ENCODE measurements at regions not wholly inside any gene's neighbourhood (a gene's known extent, or its start where the extent isn't known, plus 50 kb on each side); places are given as distances from the start of the nearest gene placed in this dataset.

DNA sequence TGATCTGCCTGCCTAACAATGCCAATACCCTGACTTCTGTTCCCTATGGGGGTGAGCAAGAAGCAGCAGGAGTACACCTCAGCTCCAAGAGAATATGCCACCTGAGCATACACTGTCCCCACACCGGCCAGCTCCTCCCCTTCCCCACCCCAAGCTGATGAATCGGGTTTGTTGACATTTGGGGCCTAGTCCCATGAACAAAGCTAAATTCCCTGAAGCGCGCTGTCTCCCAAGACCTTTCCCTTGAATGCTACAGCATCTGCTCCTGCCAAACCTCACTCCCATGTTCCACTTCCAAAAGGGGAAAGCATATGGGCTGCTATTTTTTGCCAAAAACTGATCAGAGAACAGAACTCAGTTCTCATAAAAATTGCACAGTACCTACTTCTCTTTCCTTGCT lies 220.4 kb upstream of the CAMK1G start:
- TF ChIP-seq, protein P1, sequence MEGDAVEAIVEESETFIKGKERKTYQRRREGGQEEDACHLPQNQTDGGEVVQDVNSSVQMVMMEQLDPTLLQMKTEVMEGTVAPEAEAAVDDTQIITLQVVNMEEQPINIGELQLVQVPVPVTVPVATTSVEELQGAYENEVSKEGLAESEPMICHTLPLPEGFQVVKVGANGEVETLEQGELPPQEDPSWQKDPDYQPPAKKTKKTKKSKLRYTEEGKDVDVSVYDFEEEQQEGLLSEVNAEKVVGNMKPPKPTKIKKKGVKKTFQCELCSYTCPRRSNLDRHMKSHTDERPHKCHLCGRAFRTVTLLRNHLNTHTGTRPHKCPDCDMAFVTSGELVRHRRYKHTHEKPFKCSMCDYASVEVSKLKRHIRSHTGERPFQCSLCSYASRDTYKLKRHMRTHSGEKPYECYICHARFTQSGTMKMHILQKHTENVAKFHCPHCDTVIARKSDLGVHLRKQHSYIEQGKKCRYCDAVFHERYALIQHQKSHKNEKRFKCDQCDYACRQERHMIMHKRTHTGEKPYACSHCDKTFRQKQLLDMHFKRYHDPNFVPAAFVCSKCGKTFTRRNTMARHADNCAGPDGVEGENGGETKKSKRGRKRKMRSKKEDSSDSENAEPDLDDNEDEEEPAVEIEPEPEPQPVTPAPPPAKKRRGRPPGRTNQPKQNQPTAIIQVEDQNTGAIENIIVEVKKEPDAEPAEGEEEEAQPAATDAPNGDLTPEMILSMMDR (conservative IDR thresholded peaks at IDR 0.05; ENCODE audit: low read length), result no peak
- TF ChIP-seq EZH2phosphoT487 (IDR thresholded peaks at IDR 0.05; ENCODE audit: borderline replicate concordance), result no peak

All from Loucy (cell line).